GM18498 (cell line): ENCODE measurements at regions not wholly inside any gene's neighbourhood (a gene's known extent, or its start where the extent isn't known, plus 50 kb on each side); places are given as distances from the start of the nearest gene placed in this dataset.
A peak's percentile ranks its signal among the peaks of the same experiment; 100 is the strongest.
"Not testable (repeated sequence)": the region's sequence is repeated elsewhere in the genome, so short reads cannot be mapped to it uniquely, and the experiment has no call there.

Source experiments
- ATAC-seq: cut with Tn5 transposase; IDR thresholded peaks from one replicate; pipeline ENCODE4 v1.9.1; 2021; ENCODE audit warnings: mild to moderate bottlenecking, moderate library complexity; ENCODE audit not compliant: unreplicated experiment

DNA sequence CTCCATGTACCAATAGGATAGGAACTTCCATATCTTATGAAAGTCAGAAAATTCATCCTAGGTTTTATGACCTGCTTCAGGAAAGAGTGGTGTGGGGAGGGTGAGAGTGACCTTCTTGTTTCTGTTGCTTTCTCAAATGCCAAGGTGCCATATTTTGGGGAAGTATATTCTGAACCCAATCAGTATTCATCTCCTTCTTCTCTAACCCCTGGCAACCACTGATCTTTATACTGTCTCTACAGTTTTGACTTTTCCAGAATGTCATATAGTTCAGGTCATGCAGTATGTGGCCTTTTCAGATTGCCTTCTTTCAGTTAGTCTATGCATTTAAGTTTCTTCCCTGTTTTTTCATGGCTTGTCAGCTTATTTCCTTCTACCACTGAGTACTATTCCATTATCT is 321.4 kb upstream of the SEMA6A start:
- ATAC-seq, result no peak

DNA sequence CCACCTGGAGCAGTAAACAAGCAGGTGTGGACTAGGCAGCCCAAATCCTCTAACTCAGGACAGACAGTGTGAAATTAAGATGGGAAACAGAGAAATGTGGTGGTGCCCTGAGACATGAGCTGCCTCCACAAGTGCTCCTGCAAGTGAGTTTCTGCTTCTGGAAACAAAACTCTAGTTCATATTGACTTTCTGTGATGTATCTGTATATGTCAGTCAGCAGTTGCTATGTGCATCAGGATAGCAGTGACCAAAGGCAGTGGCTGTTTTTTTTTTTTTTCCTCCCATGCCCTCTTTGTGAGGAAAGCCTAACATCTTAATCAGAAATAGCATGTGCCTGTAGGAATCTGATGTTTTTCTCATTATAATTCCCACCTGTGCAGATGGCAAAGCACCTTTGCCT is 318.4 kb upstream of the SEMA6A start:
- ATAC-seq, result no peak

DNA sequence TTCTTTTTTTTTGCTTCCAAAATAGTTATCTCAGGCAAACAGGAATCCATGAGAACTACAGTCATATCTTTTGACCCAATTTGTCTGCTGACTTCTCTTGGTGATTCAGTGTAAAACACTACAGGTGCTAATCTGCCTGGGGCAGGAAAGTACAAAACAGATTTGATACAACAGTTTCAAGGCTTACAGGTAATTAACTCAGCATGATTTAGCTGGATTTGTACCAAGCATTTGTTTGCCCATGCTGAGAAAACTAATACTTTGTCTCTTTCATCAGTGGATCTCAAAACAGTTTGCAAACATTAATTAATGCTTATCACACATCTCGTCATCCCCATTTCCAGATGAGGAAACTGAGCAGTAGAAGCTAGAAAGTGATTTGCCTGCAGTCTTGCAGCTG is 312.5 kb upstream of the SEMA6A start:
- no peak for ATAC-seq

DNA sequence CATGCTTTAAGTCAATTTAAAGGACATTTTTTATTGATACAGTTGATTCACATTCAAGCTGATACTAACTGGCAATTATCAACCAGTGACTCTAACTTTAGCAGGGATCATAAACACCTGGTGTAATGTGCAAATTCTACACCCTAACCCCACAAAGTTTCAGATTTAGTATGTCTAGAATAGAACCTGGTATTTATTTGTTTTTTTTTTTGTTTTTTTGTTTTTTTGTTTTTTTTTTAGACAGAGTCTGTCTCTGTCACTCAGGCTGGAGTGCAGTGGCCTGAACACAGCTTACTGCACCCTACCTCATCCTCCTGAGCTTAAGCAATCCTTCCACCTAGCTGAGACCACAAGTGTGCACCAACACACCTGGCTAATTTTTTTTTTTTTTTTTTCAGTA is 311.2 kb upstream of the SEMA6A start:
- ATAC-seq, result peak; percentile 60

DNA sequence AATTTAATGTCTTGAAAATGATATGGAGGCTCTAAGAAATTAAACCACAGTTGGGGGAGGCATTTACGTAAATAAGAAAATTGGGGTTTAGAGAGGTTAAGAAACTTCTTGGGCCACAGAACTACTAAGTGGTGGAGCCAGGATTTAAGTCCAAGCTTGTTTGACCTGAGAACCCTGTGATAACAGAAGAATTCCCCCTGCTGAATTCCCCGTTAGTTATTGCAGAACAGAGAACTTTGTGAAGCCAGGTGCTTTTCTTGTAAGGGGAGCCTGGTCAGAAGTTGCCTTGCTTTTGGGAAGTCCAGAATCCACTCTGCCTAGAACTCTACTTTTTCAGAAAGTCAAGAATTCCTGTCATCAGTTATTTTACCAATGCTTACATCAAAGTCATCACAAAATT is 309.3 kb upstream of the SEMA6A start:
- ATAC-seq, result no peak

DNA sequence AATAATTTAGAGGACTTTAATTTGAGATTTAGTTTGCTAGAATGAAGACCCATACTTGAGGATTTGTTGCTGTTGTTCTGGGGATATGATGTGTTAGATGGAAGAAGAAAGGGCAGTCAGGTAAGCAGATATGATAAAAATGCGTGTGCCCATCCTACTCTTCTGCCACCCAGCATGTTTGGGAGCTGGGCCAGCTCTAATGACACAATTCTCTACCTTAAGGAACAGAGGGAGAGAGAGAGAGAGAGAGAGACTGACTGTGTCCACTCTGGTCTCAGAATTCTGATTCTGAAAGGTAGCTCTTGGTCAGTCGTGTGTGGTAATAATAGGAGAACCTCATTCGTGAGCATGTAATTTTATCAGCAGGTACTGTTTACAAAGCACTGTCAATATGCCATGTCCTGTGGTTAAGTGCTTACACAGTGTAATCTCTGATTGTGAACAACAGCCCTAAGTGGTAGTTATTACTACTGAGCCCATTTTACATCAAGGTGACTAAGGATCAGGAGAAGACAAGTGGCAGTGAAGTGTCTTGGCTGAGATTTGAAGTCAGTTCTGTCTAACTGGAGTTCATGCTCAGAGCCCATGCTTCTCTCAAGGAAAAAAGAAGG is 307.4 kb upstream of the SEMA6A start:
- ATAC-seq, result no peak

DNA sequence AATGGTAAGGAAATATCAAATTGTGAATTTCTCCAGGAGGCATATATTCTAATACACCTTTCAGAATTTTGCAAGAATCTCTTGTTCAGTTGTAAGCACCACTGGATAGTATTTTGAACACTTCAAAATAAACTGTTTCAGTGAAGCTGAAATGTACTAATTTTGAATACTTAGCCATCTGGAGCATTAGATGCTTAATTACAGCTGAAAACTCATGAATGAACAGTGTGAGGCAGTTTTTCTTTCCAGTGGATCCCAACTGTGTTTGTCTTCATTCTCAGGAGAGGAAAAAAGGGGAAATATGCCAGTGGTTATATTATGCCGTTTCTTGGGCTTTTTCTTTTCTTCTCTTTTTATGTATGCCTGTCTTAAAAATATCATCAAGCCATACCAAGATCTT is 306.0 kb upstream of the SEMA6A start:
- ATAC-seq, result no peak

DNA sequence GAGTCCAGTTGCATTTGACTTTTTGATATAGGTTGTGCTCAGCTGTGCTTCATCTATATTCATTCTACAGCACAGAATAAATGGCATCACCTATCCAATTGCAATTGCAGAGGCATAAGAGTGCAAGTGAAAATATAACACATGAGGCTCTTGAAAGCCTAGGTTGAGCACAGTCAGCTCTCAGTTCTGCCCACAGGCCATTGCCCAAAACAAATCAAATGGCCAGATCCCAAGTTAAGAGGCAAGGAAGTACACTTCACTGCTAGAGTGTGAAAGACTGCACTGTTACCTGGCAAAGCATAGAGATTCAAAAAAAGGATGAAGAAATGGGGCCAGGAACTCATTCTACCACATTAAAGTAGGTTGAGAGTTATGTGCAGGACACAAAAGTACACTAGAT is 305.5 kb upstream of the SEMA6A start:
- ATAC-seq, result no peak

DNA sequence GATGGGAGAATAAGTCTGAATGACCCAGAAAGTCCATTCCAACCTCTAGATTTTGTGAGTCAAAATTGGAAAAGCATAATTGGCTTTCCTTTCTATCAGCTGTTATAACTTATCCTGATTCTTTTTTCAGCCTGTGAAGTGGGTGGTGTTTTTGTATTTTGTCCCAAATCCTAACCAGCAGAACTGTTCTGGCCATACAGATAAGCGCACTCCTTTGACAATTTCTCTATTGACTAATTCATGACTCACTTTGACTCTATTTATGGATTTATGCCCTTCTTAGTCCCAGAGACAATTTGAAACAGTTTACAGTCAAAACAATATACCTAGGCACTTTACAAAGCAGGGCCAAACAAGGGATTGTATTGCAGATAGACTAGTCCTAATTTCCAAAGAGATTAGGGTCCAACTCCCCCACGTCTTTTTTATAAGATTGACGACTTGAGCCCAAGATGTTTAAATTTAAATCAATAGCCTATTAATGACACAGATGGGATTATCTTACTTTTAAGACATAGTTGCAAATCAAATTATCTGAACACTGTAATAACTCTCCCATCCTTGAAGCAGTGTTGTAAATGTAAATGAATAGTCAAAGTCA is 301.7 kb upstream of the SEMA6A start:
- ATAC-seq, result no peak

DNA sequence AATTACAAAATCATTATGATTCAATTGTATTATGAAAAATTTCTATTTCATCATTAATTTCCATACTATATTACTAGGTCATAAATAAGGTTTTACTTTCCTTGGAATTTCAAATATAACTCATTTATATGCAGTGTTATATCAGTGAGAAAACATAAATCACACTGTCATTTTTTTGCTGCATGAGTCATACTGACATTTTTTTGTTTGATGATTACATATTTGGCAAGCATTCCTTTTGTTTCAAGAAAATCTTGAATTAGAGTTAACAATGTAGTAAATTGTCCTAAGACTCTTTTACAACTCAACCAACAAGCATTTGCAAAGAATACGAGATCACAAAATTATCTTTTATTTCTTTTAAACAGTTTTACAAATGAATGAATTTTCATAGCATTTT is 298.4 kb upstream of the SEMA6A start:
- ATAC-seq, result no peak

DNA sequence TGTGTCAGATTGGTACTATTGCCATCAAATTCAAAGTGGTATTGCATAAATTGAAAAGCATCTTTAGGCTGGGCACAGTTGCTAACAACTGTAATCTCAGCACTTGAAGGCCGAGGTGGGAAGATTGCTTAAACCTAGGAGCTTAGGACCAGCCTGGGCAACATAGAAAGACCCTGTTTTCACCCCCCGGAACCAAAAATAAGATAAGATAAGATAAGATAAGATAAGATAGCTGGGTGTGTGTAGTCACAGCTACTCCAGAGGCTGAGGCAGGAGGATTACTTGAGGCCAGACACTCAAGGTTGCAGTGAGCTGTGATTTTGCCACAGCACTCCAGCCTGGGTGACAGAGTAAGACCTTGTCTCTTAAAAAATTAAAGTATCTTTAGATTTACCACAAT is 297.9 kb upstream of the SEMA6A start:
- ATAC-seq, result no peak

DNA sequence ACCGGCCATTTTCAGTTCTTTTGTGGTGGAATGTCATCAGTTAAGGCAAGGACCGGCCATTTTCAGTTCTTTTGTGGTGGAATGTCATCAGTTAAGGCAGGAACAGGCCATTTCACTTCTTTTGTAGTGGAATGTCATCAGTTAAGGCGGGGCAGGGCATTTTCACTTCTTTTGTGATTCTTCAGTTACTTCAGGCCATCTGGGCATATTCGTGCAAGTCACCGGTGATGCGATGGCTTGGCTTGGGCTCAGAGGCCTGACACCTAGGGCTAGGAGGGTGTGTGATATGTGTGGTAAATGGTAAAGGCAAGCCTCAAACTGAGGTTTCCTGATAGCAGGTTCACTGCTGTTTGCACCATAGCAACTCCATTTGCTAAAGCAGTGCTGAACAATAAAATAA is 293.2 kb upstream of the SEMA6A start:
- not testable (repeated sequence) for ATAC-seq

DNA sequence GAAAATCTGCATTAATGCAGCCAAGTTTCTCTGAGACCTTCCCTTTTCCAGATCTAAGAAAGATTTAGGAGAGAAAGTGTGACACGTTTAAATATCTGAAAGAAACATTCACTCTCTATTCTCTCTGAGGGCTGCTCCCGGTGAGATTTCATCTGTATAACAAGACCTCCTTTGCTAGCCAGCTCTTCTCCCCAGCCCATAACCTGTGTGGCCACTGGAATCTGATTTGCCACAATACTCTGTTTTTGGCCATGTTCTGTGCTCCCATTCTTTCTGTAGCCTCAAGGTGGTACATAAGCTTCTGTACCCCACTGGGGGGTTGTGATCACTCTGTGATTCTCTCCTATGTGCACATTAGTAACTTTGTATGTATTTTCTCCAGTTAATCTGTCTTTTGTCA is 291.0 kb upstream of the SEMA6A start:
- no peak for ATAC-seq

DNA sequence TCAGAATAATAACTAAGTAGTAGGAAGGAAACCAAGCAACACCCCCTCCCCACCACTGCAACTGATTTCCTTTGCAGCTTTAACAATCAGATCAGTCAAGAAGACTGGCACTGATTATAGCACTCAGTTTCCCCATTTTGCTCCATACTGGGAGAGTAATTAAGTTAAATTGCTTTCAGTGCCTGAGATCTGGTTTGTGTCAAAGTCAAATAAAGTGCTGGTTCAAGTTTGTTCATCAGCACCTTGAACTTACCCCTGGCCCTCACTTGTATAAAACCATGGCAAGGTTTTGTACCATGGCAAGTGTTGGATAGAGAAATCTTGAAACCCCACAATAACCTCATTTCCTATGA is 290.2 kb upstream of the SEMA6A start:
- ATAC-seq, result no peak

DNA sequence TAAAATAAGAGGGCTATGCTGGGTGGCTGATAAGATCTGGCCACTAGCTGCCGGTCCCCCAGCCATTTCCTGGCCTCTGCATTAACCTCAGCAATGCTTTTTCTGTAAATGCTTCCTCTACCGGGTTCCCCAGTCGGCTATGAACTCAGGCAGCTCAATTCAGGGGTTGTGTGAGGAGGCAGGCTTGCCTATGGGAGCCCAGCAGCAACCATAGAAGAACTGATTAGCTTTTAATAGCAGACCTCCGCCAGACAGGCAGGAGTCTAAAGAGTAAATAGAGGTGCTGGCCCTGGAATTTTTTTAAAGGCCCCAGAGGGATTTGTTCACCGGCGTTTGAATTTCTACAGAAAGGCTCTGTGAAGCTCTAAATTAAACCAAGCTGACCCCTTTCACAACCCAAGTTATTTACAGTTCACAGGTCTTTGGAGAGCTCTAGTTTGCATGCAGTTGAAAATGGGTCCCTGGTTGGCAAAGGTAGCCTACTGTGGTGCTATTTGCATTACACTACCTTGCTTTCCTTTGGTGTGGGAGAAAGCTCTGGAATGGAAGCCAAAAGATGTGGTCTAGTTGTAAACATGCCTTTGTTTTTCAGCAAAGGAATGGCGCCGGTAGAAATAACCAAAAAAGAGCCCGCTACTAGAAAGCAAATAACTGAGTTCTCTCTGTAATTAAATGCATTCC is 289.7 kb upstream of the SEMA6A start:
- ATAC-seq, result no peak

DNA sequence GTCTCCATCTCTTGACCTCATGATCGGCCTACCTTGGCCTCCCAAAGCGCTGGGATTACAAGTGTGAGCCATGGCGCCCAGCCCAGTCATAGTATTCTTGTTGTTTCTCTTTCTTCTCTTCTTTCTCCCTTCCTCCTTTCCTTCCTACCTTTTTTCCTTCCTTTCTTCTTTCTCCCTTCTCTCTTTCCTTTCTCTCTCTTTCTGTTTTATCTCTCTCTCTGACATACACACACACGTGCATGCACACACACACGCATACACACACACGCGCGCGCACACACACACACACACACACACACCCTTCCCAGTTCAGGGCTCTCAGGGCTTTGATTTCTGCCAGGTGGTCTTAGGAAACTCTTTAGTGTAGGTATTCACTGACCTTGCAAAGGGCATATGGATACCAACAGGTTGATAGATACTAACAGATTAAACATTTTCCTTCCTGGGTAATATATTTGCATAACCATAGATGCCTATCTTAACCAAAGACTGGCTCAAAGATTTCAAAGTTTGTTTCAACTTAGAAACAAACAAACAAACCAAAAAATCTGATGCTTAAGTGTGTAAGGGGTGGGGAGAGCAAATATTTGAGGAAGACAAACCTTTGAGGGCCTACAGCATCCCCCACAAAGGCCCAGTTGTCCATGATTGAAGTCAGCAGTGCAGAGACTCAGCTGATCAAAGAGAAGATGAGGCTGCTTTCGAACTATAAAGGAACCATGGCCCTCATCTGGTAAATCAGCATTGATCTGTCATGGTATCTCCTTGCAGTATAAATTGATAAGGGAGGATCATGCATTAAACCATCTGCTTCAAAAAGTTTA is 288.2 kb upstream of the SEMA6A start:
- no peak for ATAC-seq

DNA sequence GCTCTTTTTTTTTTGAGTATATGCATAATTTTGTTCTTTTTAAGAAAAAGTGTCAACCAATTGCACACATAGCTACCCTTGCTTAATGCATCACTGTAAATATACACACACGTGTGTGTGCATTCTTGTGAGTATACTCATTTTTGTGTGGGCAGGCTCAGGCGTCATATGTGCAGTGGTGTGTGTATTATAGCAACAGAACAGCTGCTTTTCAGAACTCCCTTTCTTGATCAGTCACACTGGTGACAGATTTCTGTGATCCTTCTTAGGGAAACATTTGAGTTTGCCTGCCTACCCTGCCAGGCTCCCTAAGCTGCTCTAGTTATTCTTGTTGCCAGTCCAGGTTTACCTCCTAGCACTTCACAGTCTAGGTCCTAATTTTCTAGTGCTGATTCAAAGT is 287.0 kb upstream of the SEMA6A start:
- no peak for ATAC-seq

DNA sequence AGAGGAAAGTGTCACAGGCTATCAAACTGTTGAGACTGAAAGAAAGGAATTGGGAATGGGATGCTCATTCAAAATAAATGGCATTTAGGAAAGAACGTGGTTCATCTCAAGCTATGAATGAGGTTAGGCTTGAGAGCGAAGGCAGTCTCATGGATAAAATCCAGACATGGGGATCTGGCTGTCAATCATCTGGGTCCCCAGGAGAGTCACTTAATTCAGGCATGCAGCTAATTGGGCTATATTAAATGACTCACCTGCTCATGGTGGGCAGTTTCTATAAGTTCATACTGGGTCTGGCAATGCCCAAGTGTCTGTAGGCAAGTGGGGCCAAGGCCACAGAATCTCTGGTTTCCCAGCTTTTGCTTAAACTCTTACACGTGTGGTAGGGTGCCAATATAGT is 286.5 kb upstream of the SEMA6A start:
- no peak for ATAC-seq

DNA sequence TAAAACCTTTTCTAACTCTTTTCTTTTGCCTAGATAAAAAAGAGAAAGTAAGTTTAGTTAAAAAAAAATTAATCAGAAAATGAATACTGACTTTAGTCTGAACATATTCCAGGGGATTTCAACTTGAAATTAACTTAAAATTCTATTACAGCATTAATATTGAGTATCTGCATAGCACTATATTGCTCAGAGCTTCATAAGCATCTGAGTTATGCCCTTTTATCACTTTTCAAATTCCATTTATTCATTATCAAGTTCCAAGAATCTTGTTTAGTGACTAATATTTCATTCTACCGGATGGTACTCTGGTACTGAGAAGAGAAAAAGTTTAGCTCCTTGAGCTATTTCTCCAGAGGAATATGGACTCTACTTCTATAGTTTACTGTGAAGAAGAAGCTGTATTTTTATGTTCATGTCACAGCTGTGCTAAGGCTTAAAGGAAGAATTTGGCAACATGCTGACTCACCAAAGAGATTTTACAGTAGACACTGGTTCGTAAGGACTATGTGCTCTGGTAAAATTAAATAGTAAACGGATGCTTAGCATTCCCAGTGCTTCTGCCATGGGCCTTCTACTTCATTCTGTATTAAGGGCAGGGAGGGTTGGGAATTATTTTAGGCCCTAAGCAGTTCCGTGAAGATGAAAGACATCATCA is 285.2 kb upstream of the SEMA6A start:
- ATAC-seq, result no peak

DNA sequence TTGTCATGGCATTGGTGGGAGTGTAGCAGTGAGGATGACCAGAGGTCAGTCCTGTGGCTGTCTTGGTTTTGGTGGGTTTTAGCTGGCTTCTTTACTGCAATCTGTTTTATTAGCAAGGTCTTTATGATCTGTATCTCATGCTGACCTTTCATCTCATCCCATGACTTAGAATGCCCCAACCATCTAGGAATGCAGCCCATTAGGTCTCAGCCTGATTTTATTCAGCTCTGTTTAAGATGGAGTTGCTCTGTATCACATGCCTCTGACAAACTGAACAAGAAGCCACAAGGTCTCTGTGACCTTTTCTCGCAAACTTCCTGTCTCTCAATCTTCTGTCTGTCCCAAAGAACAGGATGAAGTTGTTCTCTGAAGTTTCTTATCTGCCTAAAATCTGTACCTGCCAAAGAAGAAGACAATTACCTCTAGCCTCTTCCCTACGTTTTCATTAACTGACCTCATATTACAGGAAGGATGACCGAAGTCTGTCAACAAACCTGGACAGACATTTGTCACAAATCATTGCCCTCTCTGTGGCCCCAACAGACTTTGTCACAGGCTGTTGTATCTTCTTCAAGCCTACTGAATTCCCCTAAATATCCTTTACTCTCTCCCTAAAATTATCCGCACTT is 284.2 kb upstream of the SEMA6A start:
- ATAC-seq, result no peak

DNA sequence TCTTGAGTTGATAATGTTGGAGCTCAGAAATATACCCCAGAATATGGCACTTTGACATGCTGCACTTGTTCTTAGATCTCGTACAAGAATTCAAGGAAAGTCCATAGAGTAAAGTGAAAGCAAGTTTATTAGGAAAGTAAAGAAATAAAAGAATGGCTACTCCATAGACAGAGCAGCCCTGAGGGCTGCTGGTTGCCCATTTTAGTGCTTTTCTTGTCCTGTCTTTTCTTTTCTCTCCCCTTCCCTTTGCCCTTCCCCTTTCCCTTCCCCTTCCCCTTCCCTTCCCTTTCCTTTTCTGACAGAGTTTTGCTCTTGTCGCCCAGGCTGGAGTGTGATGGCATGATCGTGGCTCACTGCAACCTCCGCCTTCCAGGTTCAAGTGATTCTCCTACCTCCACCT is 283.4 kb upstream of the SEMA6A start:
- ATAC-seq, result not testable (repeated sequence)
